GM20000 (cell line): ENCODE measurements at regions not wholly inside any gene's neighbourhood (a gene's known extent, or its start where the extent isn't known, plus 50 kb on each side); places are given as distances from the start of the nearest gene placed in this dataset.

Experiments used
- DNase-seq: peaks from one replicate; pipeline ENCODE4 v3.0.0; 2012; ENCODE audit warnings: low spot score
- TF ChIP-seq, protein P1 (sequence below): IDR thresholded peaks from 2 replicates; pipeline ENCODE4 v1.5.1; 2012; ENCODE audit warnings: mild to moderate bottlenecking, control low read depth; ENCODE audit errors: extremely low read depth, missing control alignments

DNA sequence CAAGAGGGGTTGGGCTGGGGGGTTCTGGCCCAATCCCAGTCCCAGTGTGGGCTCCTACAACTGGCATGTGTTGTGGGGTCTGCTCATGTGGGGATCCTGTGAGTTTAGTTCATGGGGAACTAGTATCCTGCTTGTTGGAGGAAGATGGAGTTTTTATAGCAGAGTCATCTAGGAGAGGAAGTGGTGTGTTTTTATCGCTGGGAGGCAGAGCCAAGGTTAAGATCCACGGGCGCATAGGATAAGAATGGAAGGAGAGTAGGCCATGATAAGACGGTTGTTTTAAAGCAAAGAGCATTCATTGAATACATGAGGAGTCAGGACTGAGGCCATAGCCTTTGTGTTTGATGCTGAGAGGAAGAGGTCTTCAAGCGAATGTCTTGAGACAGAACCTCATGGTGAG is 211.6 kb upstream of the COBL start:
- no peak for DNase-seq
- TF ChIP-seq, protein P1, sequence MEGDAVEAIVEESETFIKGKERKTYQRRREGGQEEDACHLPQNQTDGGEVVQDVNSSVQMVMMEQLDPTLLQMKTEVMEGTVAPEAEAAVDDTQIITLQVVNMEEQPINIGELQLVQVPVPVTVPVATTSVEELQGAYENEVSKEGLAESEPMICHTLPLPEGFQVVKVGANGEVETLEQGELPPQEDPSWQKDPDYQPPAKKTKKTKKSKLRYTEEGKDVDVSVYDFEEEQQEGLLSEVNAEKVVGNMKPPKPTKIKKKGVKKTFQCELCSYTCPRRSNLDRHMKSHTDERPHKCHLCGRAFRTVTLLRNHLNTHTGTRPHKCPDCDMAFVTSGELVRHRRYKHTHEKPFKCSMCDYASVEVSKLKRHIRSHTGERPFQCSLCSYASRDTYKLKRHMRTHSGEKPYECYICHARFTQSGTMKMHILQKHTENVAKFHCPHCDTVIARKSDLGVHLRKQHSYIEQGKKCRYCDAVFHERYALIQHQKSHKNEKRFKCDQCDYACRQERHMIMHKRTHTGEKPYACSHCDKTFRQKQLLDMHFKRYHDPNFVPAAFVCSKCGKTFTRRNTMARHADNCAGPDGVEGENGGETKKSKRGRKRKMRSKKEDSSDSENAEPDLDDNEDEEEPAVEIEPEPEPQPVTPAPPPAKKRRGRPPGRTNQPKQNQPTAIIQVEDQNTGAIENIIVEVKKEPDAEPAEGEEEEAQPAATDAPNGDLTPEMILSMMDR, result no peak

DNA sequence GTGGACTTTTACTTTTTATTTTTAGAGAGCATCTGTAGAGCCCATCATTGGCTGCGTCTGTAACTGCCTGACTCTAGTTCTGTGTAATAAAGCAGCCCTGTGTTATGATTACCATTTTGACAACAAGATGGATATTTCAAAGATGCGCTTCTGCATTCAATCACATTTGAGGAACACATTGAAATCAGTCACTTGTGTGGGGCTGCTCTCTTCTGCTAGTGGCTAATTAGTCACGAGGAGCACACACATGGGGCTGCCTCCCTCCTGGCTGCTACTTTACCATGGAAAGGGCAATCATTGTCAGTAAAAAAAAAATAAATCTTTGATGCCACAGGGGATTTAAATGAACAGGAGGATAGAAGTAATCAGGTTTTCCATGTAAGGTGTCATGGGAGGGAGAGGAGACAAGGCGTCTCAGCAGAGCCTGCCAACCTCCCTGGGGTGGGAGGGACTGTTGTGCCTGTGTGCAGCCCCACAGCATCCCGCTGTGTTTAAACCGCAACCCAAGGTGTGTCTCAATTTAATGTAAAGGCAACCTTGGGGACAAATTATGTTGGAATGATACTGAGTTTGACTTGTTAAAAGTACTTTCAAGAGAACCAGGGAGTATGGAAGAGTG is 205.2 kb upstream of the COBL start:
- DNase-seq, result no peak
- TF ChIP-seq, protein P1, result no peak

DNA sequence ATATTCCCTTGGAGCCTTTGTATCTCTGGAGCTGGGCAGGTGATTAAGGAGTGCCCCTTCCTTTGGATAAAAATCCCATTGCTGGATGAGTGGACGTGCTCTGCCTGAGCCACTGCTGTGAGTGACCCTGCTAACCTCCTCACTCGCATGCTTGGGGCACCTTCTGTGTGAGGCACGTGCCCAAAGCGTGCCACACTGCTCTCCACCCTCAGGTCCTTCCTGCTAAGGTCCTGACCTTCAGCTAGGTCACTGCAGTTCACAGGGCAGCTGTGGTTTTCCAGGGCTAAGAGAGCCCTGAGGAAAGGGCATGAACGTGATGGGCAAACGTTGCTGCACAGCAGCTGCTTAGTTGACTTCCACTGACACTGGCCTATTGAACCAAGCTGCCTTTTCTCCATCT is 204.4 kb upstream of the COBL start:
- TF ChIP-seq, protein P1, result no peak
- no peak for DNase-seq

DNA sequence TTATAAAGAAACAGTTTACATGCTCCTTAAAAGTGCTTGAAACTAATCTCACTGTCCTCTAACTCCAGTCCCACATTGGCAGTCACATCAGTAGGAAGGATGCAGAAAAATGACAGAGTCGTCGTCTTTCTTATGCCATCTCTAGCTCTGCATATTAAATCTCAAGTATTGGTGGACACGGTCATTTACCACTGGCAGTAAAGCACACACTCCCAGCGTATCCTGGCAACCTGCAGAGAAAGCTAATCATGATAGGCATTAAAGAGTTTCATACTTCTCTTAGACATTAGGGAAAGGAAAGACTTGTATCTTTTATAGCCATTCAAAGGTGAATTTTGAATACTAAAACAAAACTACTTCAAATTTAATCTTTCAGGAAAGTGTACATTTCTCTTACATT is 202.0 kb upstream of the COBL start:
- TF ChIP-seq, protein P1, result no peak
- no peak for DNase-seq

DNA sequence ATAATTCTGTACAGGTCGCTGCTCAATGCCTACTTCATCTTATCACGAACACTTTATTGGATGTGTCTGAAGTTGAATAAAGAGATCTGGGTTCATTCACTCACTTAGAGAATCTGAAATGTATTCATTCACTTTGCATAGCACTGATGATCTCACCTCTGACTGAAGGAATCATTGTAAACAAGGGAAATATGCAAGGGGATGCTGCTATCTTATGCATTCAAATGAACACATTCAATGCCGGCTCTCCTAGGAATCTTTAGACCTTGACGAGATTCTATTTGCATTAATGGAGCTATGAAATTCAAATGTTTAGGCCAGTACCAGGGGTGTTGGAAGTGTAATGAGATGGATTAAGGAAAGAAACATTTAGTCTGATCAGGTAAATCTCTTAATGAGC is 200.6 kb upstream of the COBL start:
- TF ChIP-seq, protein P1, result no peak
- no peak for DNase-seq

DNA sequence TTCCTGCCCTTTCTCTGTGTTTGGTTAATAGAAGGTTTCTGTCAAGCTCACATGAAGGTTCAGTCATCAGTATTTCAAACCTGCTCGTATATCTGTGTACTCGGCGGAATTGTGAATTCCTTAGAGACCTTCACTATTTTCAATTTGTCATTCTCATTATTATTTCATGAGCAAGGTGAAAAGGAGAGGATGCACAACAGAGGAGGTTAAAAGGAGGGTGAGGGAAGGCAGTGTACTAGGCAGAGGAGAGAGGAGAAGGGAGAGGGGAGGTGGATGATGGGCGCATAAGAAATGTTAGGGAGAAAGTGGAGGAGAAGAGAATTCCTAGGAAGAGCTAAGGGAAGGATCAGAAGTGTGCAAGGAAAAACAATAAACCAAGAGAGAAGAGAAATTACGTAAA is 185.0 kb upstream of the COBL start:
- TF ChIP-seq, protein P1, result no peak
- no peak for DNase-seq

DNA sequence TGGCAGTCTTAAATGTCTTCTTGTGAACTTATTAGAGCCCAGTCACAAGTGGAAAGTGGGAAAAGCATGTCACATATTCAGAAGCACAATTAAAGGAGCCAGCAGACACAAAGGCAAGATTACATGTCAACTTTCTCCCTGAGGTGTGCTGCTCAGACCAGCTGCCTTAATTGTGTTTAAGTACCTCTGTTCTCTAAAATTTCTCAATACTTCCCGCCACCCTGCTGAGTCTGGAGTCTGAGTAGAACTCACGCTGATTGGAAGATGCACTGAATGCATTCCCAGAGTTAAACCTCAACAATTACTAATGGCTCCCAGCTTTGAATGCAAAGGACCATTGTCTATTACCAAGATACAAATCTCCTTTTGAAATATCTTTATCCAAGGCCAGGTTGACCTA is 166.4 kb upstream of the COBL start:
- DNase-seq, result no peak
- TF ChIP-seq, protein P1, result no peak
